ENCODE measurements at regions not wholly inside any gene's neighbourhood (a gene's known extent, or its start where the extent isn't known, plus 50 kb on each side); places are given as distances from the start of the nearest gene placed in this dataset.
A peak's percentile ranks its signal among the peaks of the same experiment; 100 is the strongest.

- DNase-seq, result no peak
Measured at GRCh38 chr17:69779378-69780214, 295.4 kb upstream of the KCNJ16 start.

DNA sequence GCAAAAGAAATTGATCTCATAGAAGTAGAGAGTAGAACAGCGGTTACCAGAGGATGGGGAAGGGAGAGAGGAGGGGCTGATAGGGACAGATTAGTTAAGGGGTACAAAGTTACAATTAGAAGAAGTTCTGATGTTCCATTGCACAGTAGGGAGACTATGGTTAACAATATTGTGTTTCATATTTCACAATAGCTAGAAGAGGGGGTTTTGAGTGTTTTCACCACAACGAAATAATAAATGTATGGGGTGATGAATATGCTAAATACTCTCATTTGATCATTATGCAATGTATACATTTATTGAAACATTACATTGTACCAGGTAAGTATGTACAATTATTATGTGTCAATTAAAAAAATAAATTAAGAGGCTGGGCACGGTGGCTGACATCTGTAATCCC, 291.2 kb upstream of the KCNJ16 start:
- DNase-seq, result no peak

- DNase-seq, result no peak
Measured at GRCh38 chr17:69788957-69789356, 286.1 kb upstream of the KCNJ16 start.

GRCh38 chr17:69796078-69796477, 278.9 kb upstream of the KCNJ16 start:
- no peak for DNase-seq

DNA sequence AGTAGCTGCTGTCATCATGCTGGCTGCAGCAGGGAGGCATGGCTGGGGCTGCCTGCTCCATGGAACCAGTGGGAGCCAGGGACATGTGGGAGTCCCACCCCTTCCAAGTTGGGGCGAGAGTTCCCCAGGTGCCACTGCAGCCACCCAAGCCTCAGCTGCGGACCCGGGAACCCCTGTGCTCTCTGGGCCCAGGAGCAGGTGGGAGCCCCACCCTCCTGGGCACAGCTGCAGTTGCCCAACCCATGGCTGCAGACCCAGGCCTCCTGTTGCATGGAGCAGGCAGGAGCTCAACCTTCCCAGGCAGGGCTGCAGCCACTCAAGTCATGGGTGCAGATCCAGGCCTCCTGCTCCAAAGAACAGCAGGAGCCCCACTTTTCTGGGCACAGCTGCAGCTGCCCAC, 274.2 kb upstream of the KCNJ16 start:
- DNase-seq, result no peak

- no peak for DNase-seq
Measured at GRCh38 chr17:69801368-69801767, 273.7 kb upstream of the KCNJ16 start.

- peak; percentile 67 for DNase-seq
Measured at GRCh38 chr17:69802045-69802740, 272.8 kb upstream of the KCNJ16 start.

GRCh38 chr17:69809331-69809730, 265.7 kb upstream of the KCNJ16 start:
- no peak for DNase-seq

DNA sequence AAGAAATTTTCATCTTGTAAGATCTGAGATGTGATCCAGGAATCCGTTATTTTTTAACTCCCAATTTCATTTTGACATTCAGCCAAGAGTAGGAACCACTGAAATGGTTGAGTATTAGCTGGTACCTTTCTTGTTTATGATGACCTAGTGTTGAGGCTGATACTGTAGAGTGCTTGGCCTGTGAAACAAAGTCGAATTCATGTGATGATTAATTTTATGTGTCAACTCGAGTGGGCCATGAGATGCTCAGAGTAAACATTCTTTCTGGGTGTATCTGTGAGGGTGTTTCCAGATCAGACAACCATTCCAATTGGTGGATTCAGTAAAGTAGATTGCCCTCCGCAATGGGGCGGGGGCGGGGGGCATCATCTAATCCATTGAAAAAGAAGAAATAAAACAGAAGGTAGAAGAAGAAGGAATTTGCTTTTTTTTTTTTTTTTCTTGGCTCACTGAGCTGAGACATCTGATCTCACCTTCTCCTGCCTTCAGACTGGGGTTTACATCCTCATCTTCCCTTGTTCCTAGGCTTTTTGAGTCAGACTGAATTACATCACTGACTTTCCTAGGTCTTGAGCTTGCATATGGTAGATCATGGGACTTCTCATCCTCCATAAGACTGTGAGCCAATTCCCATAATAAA, 264.6 kb upstream of the KCNJ16 start:
- no peak for DNase-seq

- DNase-seq, result no peak
Measured at GRCh38 chr17:69812240-69812837, 262.7 kb upstream of the KCNJ16 start.

DNA sequence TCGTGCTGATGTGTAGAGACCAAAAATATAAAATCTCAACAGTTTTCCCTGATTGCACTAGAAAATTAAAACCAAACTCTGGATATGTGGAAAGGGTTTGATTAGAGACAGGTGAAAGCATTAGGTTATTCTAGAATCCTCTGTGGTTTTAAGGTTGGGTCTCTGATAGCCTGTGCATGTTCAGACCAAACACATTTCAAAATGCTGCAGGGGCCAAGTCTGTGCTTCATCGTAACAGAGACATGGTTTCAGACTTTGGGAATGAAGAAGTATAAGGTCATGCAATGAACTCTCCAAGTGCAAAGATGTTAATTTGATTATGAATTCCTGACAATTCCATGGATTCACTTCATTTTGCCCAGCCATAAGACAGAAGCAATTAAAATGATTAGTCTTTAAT, 261.0 kb upstream of the KCNJ16 start:
- no peak for DNase-seq

DNA sequence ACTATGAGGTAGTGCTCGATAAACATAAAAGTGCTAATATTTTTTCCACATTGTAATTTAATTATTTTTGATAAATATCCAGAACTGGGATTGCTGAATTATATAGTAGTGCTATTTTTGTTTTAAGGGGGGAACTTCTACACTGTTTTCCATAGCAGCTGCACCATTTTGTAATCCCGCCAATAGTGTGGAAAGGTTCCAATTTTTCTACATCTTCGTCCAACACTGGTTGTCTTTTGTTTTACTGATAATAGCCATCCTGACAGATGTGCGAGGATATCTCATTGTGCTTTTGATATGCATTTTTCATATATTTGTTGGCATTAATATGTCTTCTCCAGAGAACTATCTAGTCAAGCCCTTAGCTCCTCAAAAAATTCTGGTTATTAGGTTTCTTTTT, 259.6 kb upstream of the KCNJ16 start:
- no peak for DNase-seq

DNA sequence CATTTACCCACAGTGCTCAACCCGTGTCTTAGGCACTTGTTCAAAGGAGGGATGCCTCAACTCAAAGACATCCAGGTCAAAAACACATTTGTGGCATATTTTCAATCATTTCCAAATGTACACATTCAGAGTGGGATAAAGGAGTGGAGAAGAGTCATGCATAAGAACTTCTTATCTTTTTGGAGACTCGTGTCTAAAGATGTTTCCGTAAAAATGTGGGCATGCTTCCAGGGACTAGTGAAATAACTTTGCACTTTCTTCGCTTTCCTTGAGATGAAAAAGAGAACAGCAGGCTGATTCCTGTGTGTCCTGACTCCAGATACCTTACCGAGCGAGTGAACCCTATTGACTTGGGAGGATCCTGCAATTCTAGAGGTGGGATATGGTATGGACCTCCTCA, 256.6 kb upstream of the KCNJ16 start:
- DNase-seq, result no peak

DNA sequence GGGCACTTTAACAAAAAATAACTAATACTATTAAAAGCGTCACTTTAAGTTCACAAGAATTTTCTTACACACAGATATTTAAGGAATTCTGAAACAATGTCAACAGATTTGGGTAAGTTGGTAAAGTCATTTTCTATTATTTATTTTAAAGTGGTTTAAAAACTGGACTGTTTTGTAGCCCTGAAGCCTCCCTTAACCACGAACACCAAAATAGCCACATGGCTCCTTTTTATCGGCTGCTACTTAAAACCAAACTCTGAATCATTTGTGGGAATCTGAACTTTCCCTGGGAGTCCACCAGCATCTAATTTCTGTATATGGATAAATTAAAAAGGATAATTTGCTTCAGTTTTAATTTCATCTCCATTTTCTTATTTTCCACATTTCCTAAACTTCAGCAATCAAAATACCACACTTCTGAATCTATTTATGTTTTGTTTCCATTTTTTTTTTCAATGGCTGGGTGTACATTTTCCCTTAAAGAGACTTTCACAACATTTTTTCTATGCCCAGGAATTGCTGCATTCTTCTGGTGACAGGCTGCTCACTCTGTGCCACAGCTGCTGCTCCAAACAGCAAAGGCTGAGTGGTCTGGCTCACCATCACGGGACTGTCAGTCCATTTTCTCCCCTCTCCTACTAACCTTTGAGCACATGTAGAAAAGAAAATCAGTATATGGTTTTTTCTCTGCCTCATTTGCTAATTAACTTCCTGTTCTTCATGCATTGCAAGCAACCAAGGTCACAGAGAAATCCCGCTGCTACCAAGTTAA, 255.5 kb upstream of the KCNJ16 start:
- DNase-seq, result no peak

- DNase-seq, result no peak
Measured at GRCh38 chr17:69820876-69821473, 254.1 kb upstream of the KCNJ16 start.

DNA sequence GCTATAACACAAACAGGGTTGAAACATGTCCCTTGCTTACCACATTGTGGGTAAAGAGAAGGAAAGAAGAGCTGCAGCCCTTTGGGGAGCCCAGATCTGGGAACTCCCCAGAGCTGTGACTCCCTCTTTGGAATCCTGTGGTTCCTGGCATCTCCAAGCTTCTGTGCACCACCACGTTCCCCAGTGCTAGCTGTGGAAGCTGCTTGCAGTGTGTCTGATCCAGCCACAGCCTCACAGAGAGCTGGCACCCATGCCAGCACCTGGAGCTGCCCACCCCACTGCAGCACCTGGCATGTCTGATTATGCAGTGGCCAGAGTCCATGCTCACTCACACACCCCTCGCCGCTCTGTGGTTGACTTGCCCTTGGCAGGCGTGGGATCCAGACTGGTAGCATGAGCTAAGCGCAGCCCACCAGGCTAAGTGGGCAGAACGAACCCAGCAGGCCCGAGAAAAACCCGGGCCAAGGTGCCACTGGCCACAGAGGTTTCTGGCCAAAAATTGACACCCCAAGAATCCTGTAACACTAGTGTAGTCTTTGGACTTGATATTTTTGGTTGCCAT, 252.6 kb upstream of the KCNJ16 start:
- no peak for DNase-seq

DNA sequence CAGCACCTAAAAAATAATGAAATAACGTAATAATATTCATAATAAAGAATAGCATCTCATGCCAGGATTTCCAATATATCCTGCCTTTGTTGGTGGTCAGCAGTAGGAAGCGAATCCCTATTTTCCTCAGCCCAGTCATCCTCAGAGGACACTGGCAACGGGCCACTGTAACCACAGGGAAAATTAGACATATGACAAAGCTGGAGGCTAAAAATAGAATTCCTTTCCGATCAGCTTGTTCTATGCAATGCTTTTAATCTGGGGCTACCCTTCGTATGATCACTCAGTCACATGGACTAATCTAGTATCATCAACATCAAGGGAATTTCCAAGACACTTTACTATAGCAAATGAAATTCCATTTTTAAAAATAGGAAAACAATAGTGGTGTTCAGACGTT, 246.9 kb upstream of the KCNJ16 start:
- DNase-seq, result no peak

- DNase-seq, result no peak
Measured at GRCh38 chr17:69834494-69834893, 240.5 kb upstream of the KCNJ16 start.

DNA sequence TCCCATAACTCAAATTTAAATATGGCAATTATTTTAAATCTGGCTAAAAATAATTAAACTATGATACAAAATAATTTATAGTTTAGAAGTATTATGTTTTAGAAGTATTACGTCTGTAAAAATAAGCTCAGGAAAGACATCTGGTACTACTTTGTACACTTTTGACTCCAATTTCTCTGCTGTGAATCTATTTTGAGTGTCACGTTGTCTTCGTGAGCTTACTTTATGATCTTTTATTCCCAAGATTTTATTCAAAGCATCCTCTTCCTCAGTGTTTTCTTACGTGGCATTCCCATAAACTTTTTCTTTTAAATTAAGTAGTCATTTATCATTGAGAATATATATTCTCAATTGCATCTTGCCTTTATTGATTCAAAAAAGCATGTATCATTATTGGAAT, 223.3 kb upstream of the KCNJ16 start:
- no peak for DNase-seq

DNA sequence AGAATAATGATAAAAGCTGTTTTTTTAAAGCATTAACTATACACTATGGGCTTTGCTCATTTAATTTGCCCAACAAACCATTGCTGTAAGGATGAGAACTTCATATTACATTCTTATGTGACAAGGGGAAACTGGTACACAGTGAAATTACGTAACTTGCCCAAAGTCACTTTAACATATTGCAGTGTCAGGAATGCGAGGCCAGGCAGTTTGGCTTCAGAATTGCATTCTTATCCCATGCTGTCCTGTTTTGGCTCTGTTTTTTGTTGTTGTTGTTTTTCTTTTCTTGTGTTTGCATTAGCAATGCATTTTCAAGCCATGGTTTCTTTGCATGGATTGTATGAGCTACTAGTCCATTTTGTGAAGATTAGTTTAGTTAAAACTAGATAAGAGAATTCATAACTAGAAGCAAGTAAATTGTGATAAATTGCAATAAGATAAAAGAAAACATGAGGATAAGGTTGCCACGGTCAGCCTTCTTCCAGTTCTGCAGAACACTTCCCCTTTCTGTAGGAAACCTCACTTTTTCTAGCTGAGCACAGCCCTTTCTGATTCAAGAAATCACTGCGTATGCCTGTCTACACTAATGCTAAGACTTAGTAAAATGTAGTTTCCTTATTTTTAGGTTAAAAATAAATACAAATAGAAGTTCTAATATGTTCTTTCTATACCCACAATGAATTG, 221.3 kb upstream of the KCNJ16 start:
- peak; percentile 57 for DNase-seq

GRCh38 chr17:69854225-69854780, 220.7 kb upstream of the KCNJ16 start:
- DNase-seq, result no peak

Data from islet precursor cell (in vitro differentiated cells).